PFSK-1 (cell line): ENCODE measurements at regions not wholly inside any gene's neighbourhood (a gene's known extent, or its start where the extent isn't known, plus 50 kb on each side); places are given as distances from the start of the nearest gene placed in this dataset.

Source experiments
- FOXP2 ChIP-seq: optimal IDR thresholded peaks from 2 replicates; pipeline ENCODE3; 2011; ENCODE audit warnings: borderline replicate concordance, control low read depth, inconsistent platforms; ENCODE audit not compliant: insufficient read depth; ENCODE audit errors: extremely low read length, extremely low read depth
- POLR2AphosphoS5 ChIP-seq: IDR thresholded peaks from 2 replicates; pipeline ENCODE4 v1.6.1; 2012; ENCODE audit warnings: low read depth, mild to moderate bottlenecking, control low read depth, low read length, moderate library complexity
- SIN3A ChIP-seq: IDR thresholded peaks from 2 replicates; pipeline ENCODE4 v1.6.1; 2012; ENCODE audit warnings: mild to moderate bottlenecking, low read length, moderate library complexity, borderline replicate concordance; ENCODE audit not compliant: insufficient read depth
- TAF1 ChIP-seq: IDR thresholded peaks from 2 replicates; pipeline ENCODE4 v1.6.1; 2012; ENCODE audit warnings: low read length, control low read depth, borderline replicate concordance; ENCODE audit not compliant: insufficient read depth
- TF ChIP-seq, protein P1 (sequence below), 2 experiments: IDR thresholded peaks; 2 replicates each; pipeline versions ENCODE4 v1.6.1 to v1.8.0; 2011 to 2012; ENCODE audit warnings: low read depth in 2 of 2, low read length in 2 of 2, control low read depth in 1 of 2, inconsistent platforms in 1 of 2, mild to moderate bottlenecking in 1 of 2, moderate library complexity in 1 of 2; ENCODE audit not compliant: insufficient read depth in 1 of 2

GRCh38 chr5:1950096-1950707, 67.5 kb upstream of the IRX4 start:
- TF ChIP-seq, protein P1, sequence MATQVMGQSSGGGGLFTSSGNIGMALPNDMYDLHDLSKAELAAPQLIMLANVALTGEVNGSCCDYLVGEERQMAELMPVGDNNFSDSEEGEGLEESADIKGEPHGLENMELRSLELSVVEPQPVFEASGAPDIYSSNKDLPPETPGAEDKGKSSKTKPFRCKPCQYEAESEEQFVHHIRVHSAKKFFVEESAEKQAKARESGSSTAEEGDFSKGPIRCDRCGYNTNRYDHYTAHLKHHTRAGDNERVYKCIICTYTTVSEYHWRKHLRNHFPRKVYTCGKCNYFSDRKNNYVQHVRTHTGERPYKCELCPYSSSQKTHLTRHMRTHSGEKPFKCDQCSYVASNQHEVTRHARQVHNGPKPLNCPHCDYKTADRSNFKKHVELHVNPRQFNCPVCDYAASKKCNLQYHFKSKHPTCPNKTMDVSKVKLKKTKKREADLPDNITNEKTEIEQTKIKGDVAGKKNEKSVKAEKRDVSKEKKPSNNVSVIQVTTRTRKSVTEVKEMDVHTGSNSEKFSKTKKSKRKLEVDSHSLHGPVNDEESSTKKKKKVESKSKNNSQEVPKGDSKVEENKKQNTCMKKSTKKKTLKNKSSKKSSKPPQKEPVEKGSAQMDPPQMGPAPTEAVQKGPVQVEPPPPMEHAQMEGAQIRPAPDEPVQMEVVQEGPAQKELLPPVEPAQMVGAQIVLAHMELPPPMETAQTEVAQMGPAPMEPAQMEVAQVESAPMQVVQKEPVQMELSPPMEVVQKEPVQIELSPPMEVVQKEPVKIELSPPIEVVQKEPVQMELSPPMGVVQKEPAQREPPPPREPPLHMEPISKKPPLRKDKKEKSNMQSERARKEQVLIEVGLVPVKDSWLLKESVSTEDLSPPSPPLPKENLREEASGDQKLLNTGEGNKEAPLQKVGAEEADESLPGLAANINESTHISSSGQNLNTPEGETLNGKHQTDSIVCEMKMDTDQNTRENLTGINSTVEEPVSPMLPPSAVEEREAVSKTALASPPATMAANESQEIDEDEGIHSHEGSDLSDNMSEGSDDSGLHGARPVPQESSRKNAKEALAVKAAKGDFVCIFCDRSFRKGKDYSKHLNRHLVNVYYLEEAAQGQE (IDR thresholded peaks at IDR 0.05; ENCODE audit: insufficient read depth in 1 of 2, low read depth in 2 of 2, low read length in 2 of 2): no peak
- no peak for TF ChIP-seq POLR2AphosphoS5
- no peak for TF ChIP-seq TAF1
- no peak for TF ChIP-seq FOXP2
- no peak for TF ChIP-seq SIN3A

DNA sequence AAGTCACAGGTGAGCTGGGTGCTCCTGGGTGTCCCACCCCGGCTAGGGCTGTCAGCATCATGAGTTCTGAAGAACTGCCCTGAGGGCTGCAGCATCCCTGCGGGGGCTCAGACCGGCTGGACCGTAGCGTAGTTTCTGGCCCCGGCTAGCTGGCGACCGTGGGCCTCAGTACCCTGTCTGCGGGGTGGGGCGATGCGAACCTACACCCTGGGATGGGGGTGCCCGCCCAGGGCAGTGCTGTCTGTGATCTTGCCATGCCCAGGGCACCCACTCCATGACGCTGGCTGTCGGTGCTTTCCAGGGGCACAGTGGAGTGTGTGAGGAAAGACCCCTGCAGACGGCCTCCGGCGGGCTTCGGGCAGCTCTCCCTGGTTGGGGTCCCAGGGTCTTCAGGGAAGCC, 66.5 kb upstream of the IRX4 start:
- no peak for TF ChIP-seq SIN3A
- TF ChIP-seq, protein P1 (IDR thresholded peaks at IDR 0.05; ENCODE audit: insufficient read depth in 1 of 2, low read depth in 2 of 2, low read length in 2 of 2): no peak
- no peak for TF ChIP-seq FOXP2
- no peak for TF ChIP-seq POLR2AphosphoS5
- TF ChIP-seq TAF1: no peak

- no peak for TF ChIP-seq POLR2AphosphoS5
- TF ChIP-seq FOXP2: no peak
- no peak for TF ChIP-seq TAF1
- TF ChIP-seq SIN3A: no peak
- TF ChIP-seq, protein P1 (IDR thresholded peaks at IDR 0.05; ENCODE audit: insufficient read depth in 1 of 2, low read depth in 2 of 2, low read length in 2 of 2): no peak
Measured at GRCh38 chr5:1948663-1949191, 66.0 kb upstream of the IRX4 start.

DNA sequence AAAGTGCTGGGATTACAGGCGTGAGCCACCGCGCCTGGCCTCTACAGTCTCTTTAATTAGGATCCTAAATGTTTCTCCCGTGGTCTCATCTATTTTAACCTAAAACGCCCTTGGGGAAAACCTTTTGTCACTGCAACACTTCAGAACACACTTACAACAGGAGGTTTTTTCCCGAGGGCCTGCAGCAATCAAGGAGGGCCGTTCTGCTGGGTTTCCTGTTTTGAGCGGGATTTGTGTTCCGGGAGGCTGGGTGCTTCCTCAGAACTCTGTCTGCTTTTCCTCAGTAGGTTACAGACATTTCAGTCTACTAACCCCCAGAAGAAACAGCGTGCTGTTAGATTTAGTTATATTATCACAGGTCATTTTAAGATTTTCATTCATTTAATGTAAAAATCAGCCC, 65.4 kb upstream of the IRX4 start:
- TF ChIP-seq, protein P1 (IDR thresholded peaks at IDR 0.05; ENCODE audit: insufficient read depth in 1 of 2, low read depth in 2 of 2, low read length in 2 of 2): no peak
- no peak for TF ChIP-seq TAF1

GRCh38 chr5:1946776-1947175, 64.1 kb upstream of the IRX4 start:
- TF ChIP-seq, protein P1 (IDR thresholded peaks at IDR 0.05; ENCODE audit: insufficient read depth in 1 of 2, low read depth in 2 of 2, low read length in 2 of 2): no peak
- TF ChIP-seq FOXP2 (no peak), POLR2AphosphoS5 (no peak), TAF1 (no peak), SIN3A (no peak)
